ENCODE measurements at regions not wholly inside any gene's neighbourhood (a gene's known extent, or its start where the extent isn't known, plus 50 kb on each side); places are given as distances from the start of the nearest gene placed in this dataset.

- no peaks in the 10 kb centered on the region for H3K36me3 ChIP-seq (replicated peaks; ENCODE audit: insufficient read depth, low read length)
- no peaks in the 10 kb centered on the region for H3F3A ChIP-seq (ENCODE audit: insufficient read depth, low read length)
- H3K4me2 ChIP-seq (ENCODE audit: low read depth, low read length) = no peak overlapping the region
- no peak overlapping the region for H3K4me3 ChIP-seq (ENCODE audit: low read length)
- H3K27ac ChIP-seq (ENCODE audit: low read length) = no peak overlapping the region
- H3K27me3 ChIP-seq (replicated peaks; ENCODE audit: insufficient read depth, low read length) = no peaks in the 10 kb centered on the region
- H3K9me2 ChIP-seq (replicated peaks; ENCODE audit: insufficient read depth, low read length) = no peaks in the 10 kb centered on the region
- H3K9ac ChIP-seq (ENCODE audit: low read length) = no peak overlapping the region
- no peak for TF ChIP-seq EZH2 (optimal IDR thresholded peaks at IDR 0.05; ENCODE audit: low read depth, low read length)
- no peak for TF ChIP-seq CTCF (IDR thresholded peaks at IDR 0.05; ENCODE audit: low read length)
- no peak for TF ChIP-seq EZH2phosphoT487 (IDR thresholded peaks at IDR 0.05; ENCODE audit: low read length)
- no peaks in the 10 kb centered on the region for H3K4me1 ChIP-seq (ENCODE audit: low read length)
- H3K79me2 ChIP-seq (ENCODE audit: low read length) = no peaks in the 10 kb centered on the region
- H2AFZ ChIP-seq (ENCODE audit: low read length) = no peak overlapping the region
- DNase-seq = no peak
- H4K20me1 ChIP-seq (ENCODE audit: insufficient read depth, low read length) = no peaks in the 10 kb centered on the region
- H3K9me3 ChIP-seq (replicated peaks; ENCODE audit: insufficient read depth, low read length) = no peaks in the 10 kb centered on the region
These were observed 361.0 kb downstream of the SQOR start for GRCh38 chr15:45995800-45996199.

GRCh38 chr15:46014532-46014931 lies 379.7 kb downstream of the SQOR start:
- DNase-seq = no peak
- TF ChIP-seq EZH2 (optimal IDR thresholded peaks at IDR 0.05; ENCODE audit: low read depth, low read length) (no peak), CTCF (IDR thresholded peaks at IDR 0.05; ENCODE audit: low read length) (no peak), EZH2phosphoT487 (IDR thresholded peaks at IDR 0.05; ENCODE audit: low read length) (no peak)
- H3K36me3 ChIP-seq (replicated peaks; ENCODE audit: insufficient read depth, low read length) = no peaks in the 10 kb centered on the region
- H3K4me2 ChIP-seq (ENCODE audit: low read depth, low read length) = no peak overlapping the region
- no peaks in the 10 kb centered on the region for H3F3A ChIP-seq (ENCODE audit: insufficient read depth, low read length)
- no peak overlapping the region for H3K27ac ChIP-seq (ENCODE audit: low read length)
- H3K9me3 ChIP-seq (replicated peaks; ENCODE audit: insufficient read depth, low read length) = no peaks in the 10 kb centered on the region
- no peaks in the 10 kb centered on the region for H3K79me2 ChIP-seq (ENCODE audit: low read length)
- no peak overlapping the region for H3K4me3 ChIP-seq (ENCODE audit: low read length)
- no peak overlapping the region for H2AFZ ChIP-seq (ENCODE audit: low read length)
- no peaks in the 10 kb centered on the region for H4K20me1 ChIP-seq (ENCODE audit: insufficient read depth, low read length)
- H3K27me3 ChIP-seq (replicated peaks; ENCODE audit: insufficient read depth, low read length) = no peaks in the 10 kb centered on the region
- no peaks in the 10 kb centered on the region for H3K4me1 ChIP-seq (ENCODE audit: low read length)
- no peaks in the 10 kb centered on the region for H3K9me2 ChIP-seq (replicated peaks; ENCODE audit: insufficient read depth, low read length)
- no peak overlapping the region for H3K9ac ChIP-seq (ENCODE audit: low read length)

GRCh38 chr15:46034755-46035154 lies 399.9 kb downstream of the SQOR start:
- no peak for DNase-seq
- H3K27ac ChIP-seq (ENCODE audit: low read length) = no peak overlapping the region
- no peak overlapping the region for H3K9ac ChIP-seq (ENCODE audit: low read length)
- H3K36me3 ChIP-seq (replicated peaks; ENCODE audit: insufficient read depth, low read length) = no peaks in the 10 kb centered on the region
- H3K4me1 ChIP-seq (ENCODE audit: low read length) = no peaks in the 10 kb centered on the region
- H3K4me3 ChIP-seq (ENCODE audit: low read length) = no peak overlapping the region
- no peaks in the 10 kb centered on the region for H4K20me1 ChIP-seq (ENCODE audit: insufficient read depth, low read length)
- TF ChIP-seq EZH2phosphoT487 (IDR thresholded peaks at IDR 0.05; ENCODE audit: low read length) (no peak), CTCF (IDR thresholded peaks at IDR 0.05; ENCODE audit: low read length) (no peak), EZH2 (optimal IDR thresholded peaks at IDR 0.05; ENCODE audit: low read depth, low read length) (no peak)
- no peak overlapping the region for H3K4me2 ChIP-seq (ENCODE audit: low read depth, low read length)
- no peaks in the 10 kb centered on the region for H3K79me2 ChIP-seq (ENCODE audit: low read length)
- H3F3A ChIP-seq (ENCODE audit: insufficient read depth, low read length) = no peaks in the 10 kb centered on the region
- H3K9me3 ChIP-seq (replicated peaks; ENCODE audit: insufficient read depth, low read length) = no peaks in the 10 kb centered on the region
- H3K9me2 ChIP-seq (replicated peaks; ENCODE audit: insufficient read depth, low read length) = no peaks in the 10 kb centered on the region
- H2AFZ ChIP-seq (ENCODE audit: low read length) = no peak overlapping the region
- H3K27me3 ChIP-seq (replicated peaks; ENCODE audit: insufficient read depth, low read length) = no peaks in the 10 kb centered on the region

Data from MM.1S (cell line).